Activated naive CD4-positive, alpha-beta T cell treated with anti-CD3 and anti-CD28 coated beads, Interleukin-2, amount 50 U/mL, for 24 hours (primary cell): ENCODE measurements at regions not wholly inside any gene's neighbourhood (a gene's known extent, or its start where the extent isn't known, plus 50 kb on each side); places are given as distances from the start of the nearest gene placed in this dataset.
"Not testable (repeated sequence)": the region's sequence is repeated elsewhere in the genome, so short reads cannot be mapped to it uniquely, and the experiment has no call there.

Experiments
- H3K27ac Mint-ChIP-seq: one replicate; pipeline ENCODE4 v1.8.0; 2021; ENCODE audit warnings: mild to moderate bottlenecking, mixed read lengths
- H3K27me3 Mint-ChIP-seq: one replicate; pipeline ENCODE4 v1.8.0; 2021; ENCODE audit warnings: mixed read lengths
- H3K36me3 Mint-ChIP-seq: one replicate; pipeline ENCODE4 v1.8.0; 2021; ENCODE audit warnings: mixed read lengths
- H3K4me1 Mint-ChIP-seq: one replicate; pipeline ENCODE4 v1.8.0; 2021; ENCODE audit warnings: mixed read lengths
- H3K4me3 Mint-ChIP-seq: one replicate; pipeline ENCODE4 v1.8.0; 2021; ENCODE audit warnings: mild to moderate bottlenecking, mixed read lengths
- H3K9me3 Mint-ChIP-seq: one replicate; pipeline ENCODE4 v1.8.0; 2021; ENCODE audit warnings: mixed read lengths

GRCh38 chr4:115249808-115250207 lies 136.4 kb upstream of the NDST4 start:
- H3K36me3 Mint-ChIP-seq = no peaks in the 10 kb centered on the region
- no peaks in the 10 kb centered on the region for H3K9me3 Mint-ChIP-seq
- H3K4me1 Mint-ChIP-seq = no peaks in the 10 kb centered on the region
- H3K27me3 Mint-ChIP-seq = no peaks in the 10 kb centered on the region
- no peak overlapping the region for H3K4me3 Mint-ChIP-seq
- H3K27ac Mint-ChIP-seq = no peak overlapping the region

GRCh38 chr4:115234405-115235093 lies 121.1 kb upstream of the NDST4 start:
- Mint-ChIP-seq H3K4me1 (no peaks in the 10 kb centered on the region), H3K36me3 (no peaks in the 10 kb centered on the region), H3K4me3 (no peak overlapping the region), H3K27me3 (no peaks in the 10 kb centered on the region), H3K27ac (no peak overlapping the region), H3K9me3 (peaks cover 5% of the 10 kb centered on the region)

- no peaks in the 10 kb centered on the region for H3K4me1 Mint-ChIP-seq
- peaks cover 5% of the 10 kb centered on the region for H3K9me3 Mint-ChIP-seq
- no peaks in the 10 kb centered on the region for H3K36me3 Mint-ChIP-seq
Measured at GRCh38 chr4:115233600-115233999, 120.2 kb upstream of the NDST4 start.

DNA sequence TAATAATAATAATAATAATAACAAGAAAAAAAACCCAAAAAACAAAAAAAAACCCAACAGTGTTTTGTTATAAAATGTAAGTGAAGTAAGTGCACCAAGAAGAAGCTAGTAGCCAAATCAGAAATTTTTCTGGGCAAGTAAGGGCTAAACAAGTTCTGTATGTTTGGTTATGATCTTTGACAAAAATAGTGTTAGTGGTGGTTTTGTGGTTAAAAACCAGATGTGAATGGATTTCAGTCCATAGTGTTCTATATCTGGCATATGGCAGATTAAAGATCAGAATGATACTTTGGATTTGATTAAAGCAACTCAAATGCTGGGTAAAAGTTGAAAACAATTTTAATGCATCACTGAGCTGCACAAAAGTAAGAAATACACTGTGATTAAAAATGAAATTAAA lies 116.5 kb upstream of the NDST4 start:
- no peaks in the 10 kb centered on the region for H3K4me1 Mint-ChIP-seq
- H3K4me3 Mint-ChIP-seq = no peak overlapping the region
- H3K9me3 Mint-ChIP-seq = peaks cover 5% of the 10 kb centered on the region
- no peaks in the 10 kb centered on the region for H3K27me3 Mint-ChIP-seq
- H3K27ac Mint-ChIP-seq = no peak overlapping the region
- H3K36me3 Mint-ChIP-seq = no peaks in the 10 kb centered on the region

More at GRCh38 chr4:115233600-115233999, 120.2 kb upstream of the NDST4 start:
- no peak overlapping the region for H3K27ac Mint-ChIP-seq
- H3K4me3 Mint-ChIP-seq = no peak overlapping the region
- H3K27me3 Mint-ChIP-seq = no peaks in the 10 kb centered on the region

- H3K4me1 Mint-ChIP-seq = no peaks in the 10 kb centered on the region
- no peaks in the 10 kb centered on the region for H3K27me3 Mint-ChIP-seq
- peaks cover 5% of the 10 kb centered on the region for H3K9me3 Mint-ChIP-seq
- no peaks in the 10 kb centered on the region for H3K36me3 Mint-ChIP-seq
- no peak overlapping the region for H3K27ac Mint-ChIP-seq
- H3K4me3 Mint-ChIP-seq = no peak overlapping the region
Measured at GRCh38 chr4:115228851-115229250, 115.4 kb upstream of the NDST4 start.

- no peaks in the 10 kb centered on the region for H3K4me1 Mint-ChIP-seq
- no peaks in the 10 kb centered on the region for H3K36me3 Mint-ChIP-seq
- H3K27ac Mint-ChIP-seq = no peak overlapping the region
- no peaks in the 10 kb centered on the region for H3K27me3 Mint-ChIP-seq
- H3K4me3 Mint-ChIP-seq = no peak overlapping the region
- H3K9me3 Mint-ChIP-seq = no peaks in the 10 kb centered on the region
Measured at GRCh38 chr4:115222061-115222460, 108.6 kb upstream of the NDST4 start.

DNA sequence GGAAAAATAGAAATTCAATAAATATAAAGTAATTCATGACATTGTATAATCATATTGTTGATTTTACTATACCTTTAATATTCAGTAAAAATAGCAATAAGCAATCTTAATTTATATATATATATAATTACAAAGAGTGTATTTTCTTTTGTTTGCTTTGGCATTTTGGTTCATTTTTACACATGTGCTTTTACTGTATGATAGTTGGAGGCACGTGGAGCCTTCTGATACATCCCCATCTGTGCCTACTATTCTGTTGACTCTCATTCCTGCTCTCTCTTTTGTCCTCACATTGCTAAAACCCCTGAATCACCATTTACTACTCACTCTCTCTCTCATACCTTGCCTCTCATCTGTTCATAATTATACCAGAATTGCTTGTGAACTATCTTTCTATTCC lies 106.4 kb upstream of the NDST4 start:
- H3K4me3 Mint-ChIP-seq = no peak overlapping the region

GRCh38 chr4:115219315-115219860 lies 106.0 kb upstream of the NDST4 start:
- H3K27ac Mint-ChIP-seq = no peak overlapping the region
- H3K4me1 Mint-ChIP-seq = no peaks in the 10 kb centered on the region
- no peaks in the 10 kb centered on the region for H3K27me3 Mint-ChIP-seq
- no peaks in the 10 kb centered on the region for H3K36me3 Mint-ChIP-seq
- H3K9me3 Mint-ChIP-seq = no peaks in the 10 kb centered on the region
- no peak overlapping the region for H3K4me3 Mint-ChIP-seq

More for the DNA sequence above, 106.4 kb upstream of the NDST4 start:
- no peaks in the 10 kb centered on the region for H3K27me3 Mint-ChIP-seq
- H3K9me3 Mint-ChIP-seq = no peaks in the 10 kb centered on the region
- no peaks in the 10 kb centered on the region for H3K4me1 Mint-ChIP-seq
- no peaks in the 10 kb centered on the region for H3K36me3 Mint-ChIP-seq
- no peak overlapping the region for H3K27ac Mint-ChIP-seq

- H3K4me3 Mint-ChIP-seq = no peak overlapping the region
- H3K9me3 Mint-ChIP-seq = no peaks in the 10 kb centered on the region
- no peaks in the 10 kb centered on the region for H3K36me3 Mint-ChIP-seq
- H3K27me3 Mint-ChIP-seq = no peaks in the 10 kb centered on the region
- H3K4me1 Mint-ChIP-seq = no peaks in the 10 kb centered on the region
- H3K27ac Mint-ChIP-seq = no peak overlapping the region
Measured at GRCh38 chr4:115215935-115216334, 102.5 kb upstream of the NDST4 start.

DNA sequence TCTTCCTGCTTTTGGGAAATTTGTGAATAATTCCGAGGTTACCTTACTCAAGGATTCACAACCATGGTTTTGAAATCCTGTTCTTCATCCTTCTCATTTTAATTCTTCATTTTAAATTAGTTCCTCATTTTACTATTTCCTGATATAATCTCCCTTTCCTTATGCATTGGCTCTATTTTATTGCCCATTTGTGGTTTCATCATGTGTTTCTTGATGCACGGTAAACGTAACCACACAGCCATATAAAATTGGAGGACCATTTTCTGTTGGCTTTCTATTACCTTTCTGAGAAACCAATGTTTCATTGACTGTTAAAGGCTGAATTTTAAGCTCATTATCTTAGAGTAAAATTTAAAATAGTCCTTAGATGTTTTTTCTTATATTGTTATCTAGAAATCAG lies 100.3 kb upstream of the NDST4 start:
- Mint-ChIP-seq H3K9me3 (no peaks in the 10 kb centered on the region), H3K27ac (no peak overlapping the region), H3K27me3 (no peaks in the 10 kb centered on the region), H3K4me1 (no peaks in the 10 kb centered on the region), H3K36me3 (no peaks in the 10 kb centered on the region), H3K4me3 (no peak overlapping the region)

DNA sequence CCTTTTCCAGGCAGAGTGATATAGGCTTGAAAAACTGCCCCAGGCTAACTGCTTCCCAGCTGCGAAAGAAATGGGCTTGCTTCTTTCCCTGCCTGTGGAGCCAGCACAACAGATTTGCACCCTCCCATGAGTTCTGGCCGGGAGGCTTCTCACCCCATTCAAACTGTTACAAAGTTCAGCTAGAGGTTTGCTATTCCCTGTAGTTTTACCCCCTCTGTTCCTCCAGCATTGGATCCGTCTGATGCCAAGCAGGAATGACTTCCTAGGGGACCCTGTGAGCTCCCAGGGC lies 87.6 kb upstream of the NDST4 start:
- Mint-ChIP-seq H3K4me1 (no peaks in the 10 kb centered on the region), H3K4me3 (no peak overlapping the region), H3K27me3 (no peaks in the 10 kb centered on the region), H3K36me3 (no peaks in the 10 kb centered on the region), H3K9me3 (no peaks in the 10 kb centered on the region), H3K27ac (no peak overlapping the region)

DNA sequence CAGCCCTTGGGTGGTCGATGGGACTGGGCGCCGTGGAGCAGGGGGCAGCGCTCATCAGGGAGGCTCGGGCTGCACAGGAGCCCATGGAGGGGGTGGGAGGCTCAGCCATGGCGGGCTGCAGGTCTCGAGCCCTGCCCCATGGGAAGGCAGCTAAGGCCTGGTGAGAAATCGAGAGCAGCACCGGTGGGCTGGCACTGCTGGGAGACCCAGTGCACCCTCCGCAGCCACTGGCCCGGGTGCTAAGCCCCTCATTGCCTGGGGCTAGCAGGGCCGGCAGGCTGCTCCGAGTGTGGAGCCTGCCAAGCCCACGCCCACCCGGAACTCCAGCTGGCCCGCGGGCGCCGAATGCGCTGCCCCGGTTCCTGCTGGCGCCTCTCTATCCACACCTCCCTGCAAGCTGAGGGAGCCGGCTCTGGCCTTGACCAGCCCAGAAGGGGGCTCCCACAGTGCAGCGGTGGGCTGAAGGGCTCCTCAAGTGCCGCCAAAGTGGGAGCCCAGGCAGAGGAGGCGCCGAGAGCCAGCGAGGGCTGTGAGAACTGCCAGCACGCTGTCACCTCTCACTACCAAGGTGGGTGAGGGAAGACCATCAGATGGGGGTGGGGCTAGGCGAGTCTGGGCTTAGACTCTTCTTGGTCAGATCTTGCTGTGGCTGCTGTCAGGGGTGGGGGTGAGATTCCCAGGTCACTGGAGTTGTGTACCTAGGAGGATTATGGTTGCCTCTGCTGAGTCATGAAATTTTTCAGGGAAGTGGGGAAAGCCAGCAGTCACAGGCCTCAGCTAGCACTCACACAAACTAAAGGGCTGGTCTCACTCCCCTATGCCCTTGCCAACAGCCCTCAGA lies 87.0 kb upstream of the NDST4 start:
- H3K9me3 Mint-ChIP-seq, H3K27ac Mint-ChIP-seq, H3K4me3 Mint-ChIP-seq, H3K4me1 Mint-ChIP-seq, H3K27me3 Mint-ChIP-seq, H3K36me3 Mint-ChIP-seq: not testable (repeated sequence)

DNA sequence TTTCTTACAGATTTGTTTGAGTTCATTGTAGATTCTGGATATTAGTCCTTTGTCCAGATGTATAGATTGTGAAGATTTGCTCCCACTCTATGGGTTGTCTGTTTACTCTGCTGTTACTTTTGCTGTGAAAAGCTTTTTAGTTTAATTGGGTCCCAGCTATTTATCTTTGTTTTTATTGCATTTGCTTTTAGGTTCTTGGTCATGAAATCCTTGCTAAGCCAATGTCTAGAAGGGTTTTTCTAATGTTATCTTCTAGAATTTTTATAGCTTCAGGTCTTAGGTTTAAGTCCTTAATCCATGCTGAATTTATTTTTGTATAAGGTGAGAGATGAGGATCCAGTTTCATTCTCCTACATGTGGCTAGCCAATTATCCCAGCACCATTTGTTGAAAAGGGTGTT lies 81.2 kb upstream of the NDST4 start:
- H3K9me3 Mint-ChIP-seq, H3K36me3 Mint-ChIP-seq, H3K4me1 Mint-ChIP-seq, H3K27ac Mint-ChIP-seq, H3K27me3 Mint-ChIP-seq, H3K4me3 Mint-ChIP-seq: not testable (repeated sequence)

DNA sequence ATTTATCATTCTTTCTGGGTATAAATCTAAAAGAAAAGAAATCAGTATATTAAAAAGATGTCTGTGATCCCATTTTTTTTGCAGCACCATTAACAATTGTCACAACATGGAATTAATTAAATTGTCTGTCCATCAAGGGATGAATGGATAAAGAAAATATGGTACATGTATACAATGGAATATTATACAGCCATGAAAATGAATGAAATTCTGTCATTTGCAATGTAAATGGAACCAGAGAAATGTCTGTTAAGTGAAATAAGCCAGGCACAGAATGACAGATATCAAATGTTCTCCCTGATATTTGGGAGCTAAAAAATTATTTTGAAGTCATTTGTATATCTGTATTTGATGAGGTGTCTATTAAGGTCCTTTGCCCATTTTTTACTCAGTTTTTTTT lies 77.1 kb upstream of the NDST4 start:
- Mint-ChIP-seq H3K36me3 (no peaks in the 10 kb centered on the region), H3K4me3 (no peak overlapping the region), H3K27ac (no peak overlapping the region), H3K9me3 (peaks cover 4% of the 10 kb centered on the region), H3K27me3 (no peaks in the 10 kb centered on the region), H3K4me1 (no peaks in the 10 kb centered on the region)

- H3K36me3 Mint-ChIP-seq = no peaks in the 10 kb centered on the region
- H3K4me1 Mint-ChIP-seq = no peaks in the 10 kb centered on the region
- no peaks in the 10 kb centered on the region for H3K9me3 Mint-ChIP-seq
- H3K27me3 Mint-ChIP-seq = no peaks in the 10 kb centered on the region
- H3K27ac Mint-ChIP-seq = no peak overlapping the region
- no peak overlapping the region for H3K4me3 Mint-ChIP-seq
Measured at GRCh38 chr4:115187136-115187535, 73.7 kb upstream of the NDST4 start.

- H3K27me3 Mint-ChIP-seq, H3K27ac Mint-ChIP-seq, H3K4me1 Mint-ChIP-seq, H3K36me3 Mint-ChIP-seq, H3K4me3 Mint-ChIP-seq, H3K9me3 Mint-ChIP-seq: not testable (repeated sequence)
Measured at GRCh38 chr4:115179438-115180062, 66.1 kb upstream of the NDST4 start.
